ENCODE measurements at regions not wholly inside any gene's neighbourhood (a gene's known extent, or its start where the extent isn't known, plus 50 kb on each side); places are given as distances from the start of the nearest gene placed in this dataset.

- peaks cover 26% of the 10 kb centered on the region for H3K27me3 ChIP-seq (ENCODE audit: control insufficient read depth, insufficient read depth, low read length)
- no peaks in the 10 kb centered on the region for H3K36me3 ChIP-seq (ENCODE audit: insufficient read depth, low read length)
- no peaks in the 10 kb centered on the region for H3K9me3 ChIP-seq (replicated peaks; ENCODE audit: low read length)
- no peak overlapping the region for H3K9ac ChIP-seq (ENCODE audit: low read depth, low read length)
- H3K4me1 ChIP-seq (ENCODE audit: control insufficient read depth, insufficient read depth, low read length) = no peaks in the 10 kb centered on the region
- no peak overlapping the region for H3K4me3 ChIP-seq (ENCODE audit: low read length)
- no peak overlapping the region for H3K4me2 ChIP-seq (ENCODE audit: low read length)
Observed at GRCh38 chr1:47578721-47579419, 141.0 kb downstream of the FOXD2 start.

- peaks cover 26% of the 10 kb centered on the region for H3K27me3 ChIP-seq (ENCODE audit: control insufficient read depth, insufficient read depth, low read length)
- H3K4me2 ChIP-seq (ENCODE audit: low read length) = no peak overlapping the region
- H3K4me1 ChIP-seq (ENCODE audit: control insufficient read depth, insufficient read depth, low read length) = no peaks in the 10 kb centered on the region
- no peak overlapping the region for H3K9ac ChIP-seq (ENCODE audit: low read depth, low read length)
- H3K36me3 ChIP-seq (ENCODE audit: insufficient read depth, low read length) = no peaks in the 10 kb centered on the region
- no peaks in the 10 kb centered on the region for H3K9me3 ChIP-seq (replicated peaks; ENCODE audit: low read length)
- no peak overlapping the region for H3K4me3 ChIP-seq (ENCODE audit: low read length)
Observed at GRCh38 chr1:47579809-47580208, 142.0 kb downstream of the FOXD2 start.

GRCh38 chr1:47580451-47580995, 142.7 kb downstream of the FOXD2 start:
- Histone ChIP-seq H3K4me3 (ENCODE audit: low read length) (no peak overlapping the region), H3K9me3 (replicated peaks; ENCODE audit: low read length) (no peaks in the 10 kb centered on the region), H3K36me3 (ENCODE audit: insufficient read depth, low read length) (no peaks in the 10 kb centered on the region), H3K4me2 (ENCODE audit: low read length) (no peak overlapping the region), H3K9ac (ENCODE audit: low read depth, low read length) (no peak overlapping the region), H3K27me3 (ENCODE audit: control insufficient read depth, insufficient read depth, low read length) (peaks cover 30% of the 10 kb centered on the region), H3K4me1 (ENCODE audit: control insufficient read depth, insufficient read depth, low read length) (no peaks in the 10 kb centered on the region)

- no peak overlapping the region for H3K4me3 ChIP-seq (ENCODE audit: low read length)
- peaks cover 25% of the 10 kb centered on the region for H3K27me3 ChIP-seq (ENCODE audit: control insufficient read depth, insufficient read depth, low read length)
- H3K4me2 ChIP-seq (ENCODE audit: low read length) = no peak overlapping the region
- H3K4me1 ChIP-seq (ENCODE audit: control insufficient read depth, insufficient read depth, low read length) = no peaks in the 10 kb centered on the region
- no peak overlapping the region for H3K9ac ChIP-seq (ENCODE audit: low read depth, low read length)
- H3K9me3 ChIP-seq (replicated peaks; ENCODE audit: low read length) = no peaks in the 10 kb centered on the region
- H3K36me3 ChIP-seq (ENCODE audit: insufficient read depth, low read length) = no peaks in the 10 kb centered on the region
Observed at GRCh38 chr1:47582891-47583608, 145.2 kb downstream of the FOXD2 start.

- Histone ChIP-seq H3K27me3 (ENCODE audit: control insufficient read depth, insufficient read depth, low read length) (peaks cover 18% of the 10 kb centered on the region), H3K9ac (ENCODE audit: low read depth, low read length) (no peak overlapping the region), H3K4me3 (ENCODE audit: low read length) (no peak overlapping the region), H3K4me1 (ENCODE audit: control insufficient read depth, insufficient read depth, low read length) (no peaks in the 10 kb centered on the region), H3K9me3 (replicated peaks; ENCODE audit: low read length) (no peaks in the 10 kb centered on the region), H3K36me3 (ENCODE audit: insufficient read depth, low read length) (no peaks in the 10 kb centered on the region), H3K4me2 (ENCODE audit: low read length) (no peak overlapping the region)
Observed at GRCh38 chr1:47584249-47584648, 146.4 kb downstream of the FOXD2 start.

- no peaks in the 10 kb centered on the region for H3K4me1 ChIP-seq (ENCODE audit: control insufficient read depth, insufficient read depth, low read length)
- H3K9me3 ChIP-seq (replicated peaks; ENCODE audit: low read length) = no peaks in the 10 kb centered on the region
- H3K27me3 ChIP-seq (ENCODE audit: control insufficient read depth, insufficient read depth, low read length) = peaks cover 16% of the 10 kb centered on the region
- no peak overlapping the region for H3K4me3 ChIP-seq (ENCODE audit: low read length)
- no peak overlapping the region for H3K9ac ChIP-seq (ENCODE audit: low read depth, low read length)
- H3K4me2 ChIP-seq (ENCODE audit: low read length) = no peak overlapping the region
- H3K36me3 ChIP-seq (ENCODE audit: insufficient read depth, low read length) = no peaks in the 10 kb centered on the region
Observed at GRCh38 chr1:47585141-47585902, 147.5 kb downstream of the FOXD2 start.

- no peaks in the 10 kb centered on the region for H3K36me3 ChIP-seq (ENCODE audit: insufficient read depth, low read length)
- H3K9me3 ChIP-seq (replicated peaks; ENCODE audit: low read length) = no peaks in the 10 kb centered on the region
- H3K4me2 ChIP-seq (ENCODE audit: low read length) = no peak overlapping the region
- no peak overlapping the region for H3K9ac ChIP-seq (ENCODE audit: low read depth, low read length)
- no peaks in the 10 kb centered on the region for H3K4me1 ChIP-seq (ENCODE audit: control insufficient read depth, insufficient read depth, low read length)
- no peak overlapping the region for H3K4me3 ChIP-seq (ENCODE audit: low read length)
- H3K27me3 ChIP-seq (ENCODE audit: control insufficient read depth, insufficient read depth, low read length) = peaks cover 25% of the 10 kb centered on the region
Observed at GRCh38 chr1:47587891-47588582, 150.2 kb downstream of the FOXD2 start.

- no peaks in the 10 kb centered on the region for H3K4me1 ChIP-seq (ENCODE audit: control insufficient read depth, insufficient read depth, low read length)
- H3K9ac ChIP-seq (ENCODE audit: low read depth, low read length) = no peak overlapping the region
- H3K9me3 ChIP-seq (replicated peaks; ENCODE audit: low read length) = no peaks in the 10 kb centered on the region
- H3K36me3 ChIP-seq (ENCODE audit: insufficient read depth, low read length) = no peaks in the 10 kb centered on the region
- no peak overlapping the region for H3K4me3 ChIP-seq (ENCODE audit: low read length)
- H3K4me2 ChIP-seq (ENCODE audit: low read length) = no peak overlapping the region
- H3K27me3 ChIP-seq (ENCODE audit: control insufficient read depth, insufficient read depth, low read length) = peaks cover 21% of the 10 kb centered on the region
Observed at GRCh38 chr1:47590523-47591225, 152.8 kb downstream of the FOXD2 start.

- H3K27me3 ChIP-seq (ENCODE audit: control insufficient read depth, insufficient read depth, low read length) = peaks cover 21% of the 10 kb centered on the region
- H3K4me3 ChIP-seq (ENCODE audit: low read length) = no peak overlapping the region
- no peaks in the 10 kb centered on the region for H3K4me1 ChIP-seq (ENCODE audit: control insufficient read depth, insufficient read depth, low read length)
- no peaks in the 10 kb centered on the region for H3K9me3 ChIP-seq (replicated peaks; ENCODE audit: low read length)
- no peaks in the 10 kb centered on the region for H3K36me3 ChIP-seq (ENCODE audit: insufficient read depth, low read length)
- H3K9ac ChIP-seq (ENCODE audit: low read depth, low read length) = no peak overlapping the region
- no peak overlapping the region for H3K4me2 ChIP-seq (ENCODE audit: low read length)
Observed at GRCh38 chr1:47591801-47592200, 154.0 kb downstream of the FOXD2 start.

- H3K4me1 ChIP-seq (ENCODE audit: control insufficient read depth, insufficient read depth, low read length) = no peaks in the 10 kb centered on the region
- no peaks in the 10 kb centered on the region for H3K9me3 ChIP-seq (replicated peaks; ENCODE audit: low read length)
- no peak overlapping the region for H3K4me2 ChIP-seq (ENCODE audit: low read length)
- peaks cover 21% of the 10 kb centered on the region for H3K27me3 ChIP-seq (ENCODE audit: control insufficient read depth, insufficient read depth, low read length)
- no peaks in the 10 kb centered on the region for H3K36me3 ChIP-seq (ENCODE audit: insufficient read depth, low read length)
- H3K4me3 ChIP-seq (ENCODE audit: low read length) = no peak overlapping the region
- H3K9ac ChIP-seq (ENCODE audit: low read depth, low read length) = no peak overlapping the region
Observed at GRCh38 chr1:47592296-47593012, 154.6 kb downstream of the FOXD2 start.

Measured in skeletal muscle satellite cell (primary cell).